ENCODE measurements at regions not wholly inside any gene's neighbourhood (a gene's known extent, or its start where the extent isn't known, plus 50 kb on each side); places are given as distances from the start of the nearest gene placed in this dataset.

DNA sequence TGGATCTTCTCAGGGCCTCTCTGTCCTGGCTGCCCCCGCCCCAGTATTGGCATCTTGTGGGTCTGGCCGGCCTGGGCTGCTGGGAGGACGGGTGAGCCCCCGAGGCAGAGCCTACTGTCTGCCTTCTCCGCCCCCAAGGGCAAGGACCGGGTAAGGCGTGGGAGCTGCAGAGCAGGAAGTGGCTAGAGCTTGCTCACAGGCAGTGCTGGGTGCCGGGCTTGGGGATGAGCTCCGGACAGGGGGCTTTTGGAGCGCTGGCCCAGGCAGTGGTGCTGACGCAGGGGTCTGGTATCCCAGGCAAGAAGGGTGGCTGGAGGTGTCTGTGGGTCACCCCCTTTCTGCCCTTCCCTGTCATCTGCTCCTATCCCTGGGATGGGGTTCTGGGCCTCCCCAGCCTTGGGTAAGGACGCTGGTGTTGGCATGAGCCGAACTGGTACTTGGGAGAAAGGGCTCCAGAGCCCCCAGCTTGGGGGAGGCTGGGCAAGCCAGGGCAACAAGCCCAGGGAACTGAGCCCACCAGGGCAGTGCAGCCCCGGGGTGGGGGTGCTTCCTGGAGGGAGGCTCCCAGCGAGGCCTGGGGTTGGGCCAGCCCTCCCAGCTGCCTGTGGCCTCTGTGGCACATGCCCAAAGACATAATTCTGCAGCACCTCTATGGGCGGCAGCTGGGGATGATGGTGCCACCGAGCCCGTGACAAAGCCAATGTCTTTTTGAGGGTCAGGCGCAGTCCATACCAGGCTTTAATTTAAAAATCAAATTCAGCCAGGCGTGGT lies 126.3 kb downstream of the KIF26A start:
- H3K27ac ChIP-seq (ENCODE audit: low read length) = no peak overlapping the region

DNA sequence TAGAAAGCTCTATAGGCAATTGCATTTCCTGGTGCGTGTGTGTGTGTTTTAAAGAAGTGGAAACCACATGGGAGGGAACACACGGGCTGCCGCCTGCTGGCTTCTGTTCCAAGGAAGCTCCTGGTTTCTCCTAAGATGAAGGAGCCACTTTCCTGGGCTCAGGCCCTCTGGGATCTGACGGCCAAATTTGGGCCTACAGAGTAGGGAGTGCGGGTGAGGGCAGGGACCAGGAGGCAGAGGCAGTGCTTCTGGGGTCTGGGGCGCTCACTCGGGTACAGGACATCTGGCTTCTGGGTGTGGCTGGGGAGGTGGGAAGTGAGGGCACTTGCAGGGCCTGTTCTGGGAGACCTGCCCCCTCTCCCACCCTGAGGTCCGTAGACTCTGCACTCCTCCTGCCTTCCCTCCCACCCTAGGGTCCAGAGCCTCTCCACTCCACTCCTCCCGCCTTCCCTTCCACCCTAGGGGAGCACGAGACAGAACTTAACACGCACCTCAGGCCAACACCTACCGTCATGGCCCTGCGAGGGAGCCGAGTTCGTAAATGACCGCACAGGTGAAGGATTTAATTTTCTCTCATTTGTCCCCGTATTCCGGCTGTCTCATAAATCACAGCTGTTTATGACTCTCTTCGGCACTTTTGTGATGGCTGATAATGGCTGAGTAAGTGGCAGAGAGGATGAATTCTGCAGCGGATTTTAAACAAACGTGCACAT lies 127.7 kb downstream of the KIF26A start:
- TF ChIP-seq, protein P1, sequence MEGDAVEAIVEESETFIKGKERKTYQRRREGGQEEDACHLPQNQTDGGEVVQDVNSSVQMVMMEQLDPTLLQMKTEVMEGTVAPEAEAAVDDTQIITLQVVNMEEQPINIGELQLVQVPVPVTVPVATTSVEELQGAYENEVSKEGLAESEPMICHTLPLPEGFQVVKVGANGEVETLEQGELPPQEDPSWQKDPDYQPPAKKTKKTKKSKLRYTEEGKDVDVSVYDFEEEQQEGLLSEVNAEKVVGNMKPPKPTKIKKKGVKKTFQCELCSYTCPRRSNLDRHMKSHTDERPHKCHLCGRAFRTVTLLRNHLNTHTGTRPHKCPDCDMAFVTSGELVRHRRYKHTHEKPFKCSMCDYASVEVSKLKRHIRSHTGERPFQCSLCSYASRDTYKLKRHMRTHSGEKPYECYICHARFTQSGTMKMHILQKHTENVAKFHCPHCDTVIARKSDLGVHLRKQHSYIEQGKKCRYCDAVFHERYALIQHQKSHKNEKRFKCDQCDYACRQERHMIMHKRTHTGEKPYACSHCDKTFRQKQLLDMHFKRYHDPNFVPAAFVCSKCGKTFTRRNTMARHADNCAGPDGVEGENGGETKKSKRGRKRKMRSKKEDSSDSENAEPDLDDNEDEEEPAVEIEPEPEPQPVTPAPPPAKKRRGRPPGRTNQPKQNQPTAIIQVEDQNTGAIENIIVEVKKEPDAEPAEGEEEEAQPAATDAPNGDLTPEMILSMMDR (IDR thresholded peaks at IDR 0.05; ENCODE audit: borderline replicate concordance, extremely low read depth, low read length, poor library complexity, severe bottlenecking) = no peak
- no peak for TF ChIP-seq EZH2 (IDR thresholded peaks at IDR 0.05; ENCODE audit: borderline replicate concordance, low read depth, low read length, severe bottlenecking)
- Histone ChIP-seq H3K4me2 (ENCODE audit: insufficient read depth, low read length) (no peak overlapping the region), H3K27me3 (ENCODE audit: insufficient read depth, low read length, poor library complexity) (no peaks in the 10 kb centered on the region), H2AFZ (ENCODE audit: low read depth, low read length) (no peak overlapping the region), H3K9ac (ENCODE audit: low read depth, low read length) (no peak overlapping the region), H3K27ac (ENCODE audit: low read length) (no peak overlapping the region), H3K4me1 (ENCODE audit: insufficient read depth, low read length) (no peaks in the 10 kb centered on the region), H4K20me1 (ENCODE audit: insufficient read depth, low read length) (no peaks in the 10 kb centered on the region), H3K4me3 (ENCODE audit: low read depth in 1 of 2, low read length in 2 of 2) (no peak overlapping the region), H3K36me3 (ENCODE audit: insufficient read depth, low read length) (no peaks in the 10 kb centered on the region), H3K79me2 (ENCODE audit: insufficient read depth, low read length) (no peaks in the 10 kb centered on the region), H3K9me3 (ENCODE audit: insufficient read depth, low read length, severe bottlenecking) (no peaks in the 10 kb centered on the region)
- DNase-seq = no peak
- no peak for ATAC-seq (ENCODE audit: insufficient read depth, low read depth)

More for the DNA sequence above, 126.3 kb downstream of the KIF26A start:
- H3K9ac ChIP-seq (ENCODE audit: low read depth, low read length) = no peak overlapping the region
- no peaks in the 10 kb centered on the region for H3K4me1 ChIP-seq (ENCODE audit: insufficient read depth, low read length)
- no peak overlapping the region for H3K4me3 ChIP-seq (ENCODE audit: low read depth in 1 of 2, low read length in 2 of 2)
- no peak overlapping the region for H3K4me2 ChIP-seq (ENCODE audit: insufficient read depth, low read length)
- no peaks in the 10 kb centered on the region for H3K9me3 ChIP-seq (ENCODE audit: insufficient read depth, low read length, severe bottlenecking)
- H3K36me3 ChIP-seq (ENCODE audit: insufficient read depth, low read length) = no peaks in the 10 kb centered on the region
- no peak for TF ChIP-seq EZH2 (IDR thresholded peaks at IDR 0.05; ENCODE audit: borderline replicate concordance, low read depth, low read length, severe bottlenecking)
- TF ChIP-seq, protein P1 (IDR thresholded peaks at IDR 0.05; ENCODE audit: borderline replicate concordance, extremely low read depth, low read length, poor library complexity, severe bottlenecking) = no peak
- ATAC-seq (ENCODE audit: insufficient read depth, low read depth) (no peak), DNase-seq (no peak)
- H3K27me3 ChIP-seq (ENCODE audit: insufficient read depth, low read length, poor library complexity) = no peaks in the 10 kb centered on the region
- H2AFZ ChIP-seq (ENCODE audit: low read depth, low read length) = no peak overlapping the region
- no peaks in the 10 kb centered on the region for H3K79me2 ChIP-seq (ENCODE audit: insufficient read depth, low read length)
- no peaks in the 10 kb centered on the region for H4K20me1 ChIP-seq (ENCODE audit: insufficient read depth, low read length)

DNA sequence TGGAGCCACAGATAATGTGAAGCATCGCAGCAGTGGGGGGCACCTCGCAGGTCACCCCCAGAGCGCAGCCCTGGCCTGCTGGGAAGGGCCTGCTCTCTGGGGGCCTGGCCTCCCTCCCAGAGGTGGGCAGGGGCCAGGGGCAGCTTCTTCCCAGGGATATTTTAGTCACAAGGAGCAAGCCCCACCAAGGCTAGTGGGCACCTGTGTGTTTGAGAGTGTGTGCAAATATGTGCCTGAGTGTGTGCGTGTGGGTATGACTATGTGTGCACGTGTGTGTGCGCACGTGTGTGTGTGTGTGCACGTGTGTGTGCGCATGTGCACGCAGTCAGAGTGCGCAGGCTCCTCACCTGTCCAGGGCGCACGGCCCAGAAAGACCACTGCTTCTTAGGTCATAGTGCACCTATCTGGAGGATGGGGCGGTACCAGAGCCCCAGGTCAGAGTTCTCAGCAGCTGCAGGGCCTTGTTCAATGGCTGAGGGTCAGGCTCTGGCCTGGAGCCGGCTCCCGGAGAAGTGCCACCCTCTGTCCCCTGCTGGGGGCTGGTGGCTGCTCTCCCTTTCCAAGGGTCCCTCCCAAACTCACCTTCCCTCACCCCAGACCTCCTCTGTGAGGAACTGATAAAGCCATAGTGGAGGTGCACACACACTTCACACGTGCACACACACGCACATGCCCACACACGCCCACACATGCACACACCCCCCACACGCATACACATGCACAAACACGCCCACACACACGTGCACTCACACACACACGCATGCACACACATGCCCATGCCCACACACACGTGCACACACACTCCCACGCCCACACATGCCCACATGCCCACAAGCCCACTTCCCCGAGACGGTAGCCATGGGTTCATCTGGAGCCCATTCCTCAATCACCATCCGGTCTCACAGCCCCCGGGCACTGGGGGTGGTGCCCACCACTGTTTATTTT lies 128.5 kb downstream of the KIF26A start:
- no peak overlapping the region for H3K4me2 ChIP-seq (ENCODE audit: insufficient read depth, low read length)
- H3K4me1 ChIP-seq (ENCODE audit: insufficient read depth, low read length) = no peaks in the 10 kb centered on the region
- no peaks in the 10 kb centered on the region for H3K9me3 ChIP-seq (ENCODE audit: insufficient read depth, low read length, severe bottlenecking)
- no peaks in the 10 kb centered on the region for H4K20me1 ChIP-seq (ENCODE audit: insufficient read depth, low read length)
- TF ChIP-seq EZH2 (IDR thresholded peaks at IDR 0.05; ENCODE audit: borderline replicate concordance, low read depth, low read length, severe bottlenecking) = no peak
- TF ChIP-seq, protein P1 (IDR thresholded peaks at IDR 0.05; ENCODE audit: borderline replicate concordance, extremely low read depth, low read length, poor library complexity, severe bottlenecking) = no peak
- no peaks in the 10 kb centered on the region for H3K36me3 ChIP-seq (ENCODE audit: insufficient read depth, low read length)
- no peaks in the 10 kb centered on the region for H3K27me3 ChIP-seq (ENCODE audit: insufficient read depth, low read length, poor library complexity)
- H3K9ac ChIP-seq (ENCODE audit: low read depth, low read length) = no peak overlapping the region
- H2AFZ ChIP-seq (ENCODE audit: low read depth, low read length) = no peak overlapping the region
- no peak overlapping the region for H3K4me3 ChIP-seq (ENCODE audit: low read depth in 1 of 2, low read length in 2 of 2)
- ATAC-seq (ENCODE audit: insufficient read depth, low read depth) (no peak), DNase-seq (no peak)
- H3K27ac ChIP-seq (ENCODE audit: low read length) = no peak overlapping the region
- no peaks in the 10 kb centered on the region for H3K79me2 ChIP-seq (ENCODE audit: insufficient read depth, low read length)
